ENCODE measurements at regions not wholly inside any gene's neighbourhood (a gene's known extent, or its start where the extent isn't known, plus 50 kb on each side); places are given as distances from the start of the nearest gene placed in this dataset.

- Histone ChIP-seq H4K20me1 (ENCODE audit: insufficient read depth, low read length) (no peaks in the 10 kb centered on the region), H3K4me3 (replicated peaks in 1 of 3; ENCODE audit: low read depth in 2 of 3, low read length in 3 of 3) (no peak overlapping the region), H3K9me3 (replicated peaks in 1 of 2; ENCODE audit: control insufficient read depth in 1 of 2, insufficient read depth in 1 of 2, low read length in 2 of 2) (no peaks in the 10 kb centered on the region), H3K79me2 (ENCODE audit: insufficient read depth, low read length) (no peaks in the 10 kb centered on the region), H3K9ac (ENCODE audit: insufficient read depth, low read length, poor library complexity, severe bottlenecking) (no peak overlapping the region), H3K4me2 (replicated peaks; ENCODE audit: extremely low read depth, low read length, poor library complexity, severe bottlenecking) (no peak overlapping the region), H3K4me1 (ENCODE audit: control insufficient read depth in 1 of 2, insufficient read depth in 2 of 2, low read length in 2 of 2) (no peaks in the 10 kb centered on the region), H3K27ac (ENCODE audit: low read depth in 1 of 2, low read length in 2 of 2) (no peak overlapping the region), H3K36me3 (replicated peaks in 1 of 2; ENCODE audit: control insufficient read depth in 1 of 2, insufficient read depth in 2 of 2, low read length in 2 of 2) (no peaks in the 10 kb centered on the region), H3K27me3 (ENCODE audit: control insufficient read depth in 2 of 2, insufficient read depth in 2 of 2, low read length in 2 of 2) (no peaks in the 10 kb centered on the region), H2AFZ (ENCODE audit: insufficient read depth, low read depth, low read length, poor library complexity, severe bottlenecking) (no peak overlapping the region)
- no peak for DNase-seq
- Mint-ChIP-seq H3K4me3 (peak overlapping the region in 1 of 2 donors; percentile 11), H3K9me3 (no peaks in the 10 kb centered on the region), H3K27me3 (ENCODE audit: low read depth in 3 of 3) (peaks cover 1 to 2% (median 1%) of the 10 kb centered on the region in 3 donors), H3K36me3 (no peaks in the 10 kb centered on the region), H3K27ac (no peak overlapping the region), H3K4me1 (peaks cover 4% of the 10 kb centered on the region)
- TF ChIP-seq CTCF (IDR thresholded peaks at IDR 0.05) = peak; percentile 11
- intact Hi-C loops (cut with micrococcal nuclease) = no loop called here
- 87% methylated on average over 3 of the region's 3 CpGs for WGBS (ENCODE audit: insufficient coverage)
These were observed 108.6 kb downstream of the ACER2 start for GRCh38 chr9:19517202-19517942.

- 89% methylated on average over 3 of the region's 4 CpGs for WGBS (ENCODE audit: insufficient coverage)
- no peak overlapping the region for H3K9ac ChIP-seq (ENCODE audit: insufficient read depth, low read length, poor library complexity, severe bottlenecking)
- DNase-seq = no peak
- Mint-ChIP-seq H3K9me3 (no peaks in the 10 kb centered on the region), H3K4me3 (no peak overlapping the region), H3K4me1 (peaks cover 4% of the 10 kb centered on the region), H3K36me3 (no peaks in the 10 kb centered on the region), H3K27me3 (ENCODE audit: low read depth in 3 of 3) (peaks cover 1 to 2% (median 1%) of the 10 kb centered on the region in 3 donors), H3K27ac (no peak overlapping the region)
- H3K79me2 ChIP-seq (ENCODE audit: insufficient read depth, low read length) = no peaks in the 10 kb centered on the region
- no peaks in the 10 kb centered on the region for H3K4me1 ChIP-seq (ENCODE audit: control insufficient read depth in 1 of 2, insufficient read depth in 2 of 2, low read length in 2 of 2)
- H3K4me2 ChIP-seq (replicated peaks; ENCODE audit: extremely low read depth, low read length, poor library complexity, severe bottlenecking) = no peak overlapping the region
- H3K27ac ChIP-seq (ENCODE audit: low read depth in 1 of 2, low read length in 2 of 2) = no peak overlapping the region
- no peaks in the 10 kb centered on the region for H4K20me1 ChIP-seq (ENCODE audit: insufficient read depth, low read length)
- H3K36me3 ChIP-seq (replicated peaks in 1 of 2; ENCODE audit: control insufficient read depth in 1 of 2, insufficient read depth in 2 of 2, low read length in 2 of 2) = no peaks in the 10 kb centered on the region
- intact Hi-C loops (cut with micrococcal nuclease) = no loop called here
- no peaks in the 10 kb centered on the region for H3K9me3 ChIP-seq (replicated peaks in 1 of 2; ENCODE audit: control insufficient read depth in 1 of 2, insufficient read depth in 1 of 2, low read length in 2 of 2)
- TF ChIP-seq CTCF (IDR thresholded peaks at IDR 0.05) = no peak
- no peak overlapping the region for H2AFZ ChIP-seq (ENCODE audit: insufficient read depth, low read depth, low read length, poor library complexity, severe bottlenecking)
- H3K4me3 ChIP-seq (replicated peaks in 1 of 3; ENCODE audit: low read depth in 2 of 3, low read length in 3 of 3) = no peak overlapping the region
- no peaks in the 10 kb centered on the region for H3K27me3 ChIP-seq (ENCODE audit: control insufficient read depth in 2 of 2, insufficient read depth in 2 of 2, low read length in 2 of 2)
These were observed 107.5 kb downstream of the ACER2 start for GRCh38 chr9:19516348-19516747.

All from CD14-positive monocyte (primary cell).